Activated naive CD8-positive, alpha-beta T cell (primary cell): ENCODE measurements at regions not wholly inside any gene's neighbourhood (a gene's known extent, or its start where the extent isn't known, plus 50 kb on each side); places are given as distances from the start of the nearest gene placed in this dataset.

Experiments used
- H3K27ac Mint-ChIP-seq: one replicate; pipeline ENCODE4 v1.8.0; 2021; ENCODE audit warnings: mixed read lengths
- H3K27me3 Mint-ChIP-seq: one replicate; pipeline ENCODE4 v1.8.0; 2021; ENCODE audit warnings: mixed read lengths
- H3K36me3 Mint-ChIP-seq: one replicate; pipeline ENCODE4 v1.8.0; 2021; ENCODE audit warnings: mixed read lengths
- H3K4me1 Mint-ChIP-seq: one replicate; pipeline ENCODE4 v1.8.0; 2021; ENCODE audit warnings: low read depth, mixed read lengths
- H3K4me3 Mint-ChIP-seq: one replicate; pipeline ENCODE4 v1.8.0; 2021; ENCODE audit warnings: mild to moderate bottlenecking, mixed read lengths
- H3K9me3 Mint-ChIP-seq: one replicate; pipeline ENCODE4 v1.8.0; 2021; ENCODE audit warnings: low read depth, mixed read lengths

DNA sequence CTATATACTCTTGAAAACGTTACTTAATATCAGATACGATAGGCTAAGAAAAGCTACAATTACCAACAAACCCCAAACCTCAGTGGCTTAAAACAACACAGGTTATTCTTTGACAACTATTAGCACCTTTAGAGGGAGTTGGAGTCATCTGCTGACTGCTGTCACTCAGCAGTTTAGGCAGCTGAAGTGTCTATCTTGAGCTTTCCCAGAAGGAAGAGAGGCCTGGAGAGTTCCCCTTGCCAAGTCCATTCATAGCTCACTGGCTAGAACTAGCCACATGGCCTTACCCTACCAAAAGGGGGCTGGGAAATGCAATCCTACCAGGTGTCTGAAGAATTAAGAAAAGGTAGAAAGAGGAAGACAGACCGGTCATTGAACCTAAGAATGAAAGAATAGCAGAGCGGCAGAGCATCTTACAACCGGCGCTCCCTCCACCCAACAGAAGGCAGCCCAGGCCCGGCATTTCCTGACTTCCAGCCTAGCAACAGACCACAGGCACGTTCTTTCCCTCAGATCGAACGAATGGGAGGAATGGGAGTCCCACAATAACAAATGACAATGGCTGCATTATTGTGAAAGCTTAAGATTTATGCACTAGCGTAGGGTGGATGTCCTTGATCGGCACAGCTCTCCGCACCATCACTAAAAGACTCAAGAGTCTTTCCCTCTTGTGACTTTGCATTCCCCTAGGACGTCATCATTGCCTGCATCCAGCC lies 211.2 kb upstream of the CTAGE1 start:
- Mint-ChIP-seq H3K27me3 (peaks cover 2% of the 10 kb centered on the region), H3K36me3 (no peaks in the 10 kb centered on the region), H3K27ac (no peak overlapping the region), H3K4me3 (no peak overlapping the region), H3K4me1 (no peaks in the 10 kb centered on the region), H3K9me3 (no peaks in the 10 kb centered on the region)

- H3K27ac Mint-ChIP-seq = no peak overlapping the region
- no peak overlapping the region for H3K4me3 Mint-ChIP-seq
- no peaks in the 10 kb centered on the region for H3K4me1 Mint-ChIP-seq
- H3K36me3 Mint-ChIP-seq = peaks cover under 1% of the 10 kb centered on the region
- peaks cover 3% of the 10 kb centered on the region for H3K27me3 Mint-ChIP-seq
- peaks cover 7% of the 10 kb centered on the region for H3K9me3 Mint-ChIP-seq
Measured at GRCh38 chr18:22630980-22631379, 213.3 kb upstream of the CTAGE1 start.

DNA sequence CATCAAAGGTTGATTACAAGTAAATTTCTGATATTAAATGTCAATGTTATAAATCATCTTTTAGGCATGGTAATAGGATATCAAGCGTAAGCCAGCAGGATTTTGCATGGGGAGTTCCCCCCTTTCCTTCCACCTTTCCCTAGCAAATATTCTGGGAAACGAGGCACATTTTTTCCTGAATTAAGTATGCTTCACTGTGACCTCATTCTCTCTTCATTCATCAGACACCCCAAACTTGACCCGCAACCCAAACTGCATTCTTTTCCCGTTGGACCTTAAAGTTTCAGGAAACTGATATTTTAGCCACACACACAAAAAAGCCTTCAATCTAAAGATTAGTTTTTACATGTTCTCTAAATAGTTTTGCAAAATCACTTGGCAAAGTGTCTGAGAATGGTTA lies 214.5 kb upstream of the CTAGE1 start:
- H3K27ac Mint-ChIP-seq = no peak overlapping the region

DNA sequence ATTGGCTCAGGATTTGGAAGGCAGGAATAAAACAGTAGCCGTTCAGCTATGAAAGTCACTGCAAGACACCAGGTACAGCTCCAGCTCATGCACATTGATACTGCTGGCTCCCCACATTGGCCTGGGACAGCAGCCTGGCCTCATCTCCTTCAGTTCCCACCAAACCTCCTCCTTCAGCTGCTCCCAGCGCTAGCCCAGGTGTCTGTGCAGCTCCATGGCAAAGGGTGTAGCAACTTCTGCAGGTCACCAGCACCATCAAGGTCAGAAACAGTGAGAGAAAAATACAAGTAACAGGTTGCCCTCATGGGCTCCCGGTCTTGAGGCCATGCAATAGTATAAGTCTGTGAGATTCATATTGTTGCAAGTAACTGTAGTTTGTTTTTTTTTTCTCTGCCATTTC lies 216.7 kb upstream of the CTAGE1 start:
- H3K4me3 Mint-ChIP-seq = no peak overlapping the region
- peaks cover 5% of the 10 kb centered on the region for H3K36me3 Mint-ChIP-seq
- H3K27me3 Mint-ChIP-seq = peaks cover 6% of the 10 kb centered on the region
- no peak overlapping the region for H3K27ac Mint-ChIP-seq
- peaks cover 14% of the 10 kb centered on the region for H3K9me3 Mint-ChIP-seq
- no peaks in the 10 kb centered on the region for H3K4me1 Mint-ChIP-seq

More for the DNA sequence above, 214.5 kb upstream of the CTAGE1 start:
- H3K36me3 Mint-ChIP-seq = peaks cover 2% of the 10 kb centered on the region
- H3K4me3 Mint-ChIP-seq = no peak overlapping the region
- peaks cover 4% of the 10 kb centered on the region for H3K27me3 Mint-ChIP-seq
- peaks cover 10% of the 10 kb centered on the region for H3K9me3 Mint-ChIP-seq
- H3K4me1 Mint-ChIP-seq = no peaks in the 10 kb centered on the region

- Mint-ChIP-seq H3K4me3 (no peak overlapping the region), H3K27ac (no peak overlapping the region), H3K36me3 (peaks cover 5% of the 10 kb centered on the region), H3K9me3 (peaks cover 14% of the 10 kb centered on the region), H3K4me1 (no peaks in the 10 kb centered on the region), H3K27me3 (peaks cover 6% of the 10 kb centered on the region)
Measured at GRCh38 chr18:22637787-22638186, 220.1 kb upstream of the CTAGE1 start.

DNA sequence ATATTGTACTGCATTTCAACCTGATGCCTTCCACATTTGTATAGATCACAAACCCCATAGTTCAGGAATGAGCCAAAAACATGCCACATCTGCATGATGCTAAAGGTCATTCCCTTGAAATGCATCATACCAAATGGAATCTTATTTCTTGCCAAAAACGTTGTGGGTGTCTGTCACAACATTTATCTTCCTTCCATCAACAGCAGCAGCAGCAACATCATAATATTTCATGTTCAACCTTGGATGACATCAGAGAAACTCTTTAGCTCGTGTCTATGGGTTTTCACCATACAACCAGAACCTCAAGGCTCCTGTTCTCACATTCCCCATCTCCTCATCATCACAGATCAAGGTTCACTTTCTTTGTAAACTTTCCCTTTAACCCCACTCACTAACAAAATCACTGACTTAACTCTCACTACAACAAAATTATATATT lies 221.3 kb upstream of the CTAGE1 start:
- Mint-ChIP-seq H3K4me1 (no peaks in the 10 kb centered on the region), H3K27me3 (peaks cover 4% of the 10 kb centered on the region), H3K4me3 (no peak overlapping the region), H3K36me3 (peaks cover 5% of the 10 kb centered on the region), H3K27ac (no peak overlapping the region), H3K9me3 (peaks cover 14% of the 10 kb centered on the region)

GRCh38 chr18:22639561-22639960 lies 221.8 kb upstream of the CTAGE1 start:
- Mint-ChIP-seq H3K27ac (no peak overlapping the region), H3K36me3 (peaks cover 5% of the 10 kb centered on the region), H3K9me3 (peaks cover 14% of the 10 kb centered on the region), H3K27me3 (peaks cover 4% of the 10 kb centered on the region), H3K4me3 (no peak overlapping the region), H3K4me1 (no peaks in the 10 kb centered on the region)

GRCh38 chr18:22640281-22640842 lies 222.6 kb upstream of the CTAGE1 start:
- Mint-ChIP-seq H3K36me3 (peaks cover 5% of the 10 kb centered on the region), H3K9me3 (peaks cover 11% of the 10 kb centered on the region), H3K27me3 (peaks cover 4% of the 10 kb centered on the region), H3K27ac (no peak overlapping the region), H3K4me3 (no peak overlapping the region), H3K4me1 (no peaks in the 10 kb centered on the region)

DNA sequence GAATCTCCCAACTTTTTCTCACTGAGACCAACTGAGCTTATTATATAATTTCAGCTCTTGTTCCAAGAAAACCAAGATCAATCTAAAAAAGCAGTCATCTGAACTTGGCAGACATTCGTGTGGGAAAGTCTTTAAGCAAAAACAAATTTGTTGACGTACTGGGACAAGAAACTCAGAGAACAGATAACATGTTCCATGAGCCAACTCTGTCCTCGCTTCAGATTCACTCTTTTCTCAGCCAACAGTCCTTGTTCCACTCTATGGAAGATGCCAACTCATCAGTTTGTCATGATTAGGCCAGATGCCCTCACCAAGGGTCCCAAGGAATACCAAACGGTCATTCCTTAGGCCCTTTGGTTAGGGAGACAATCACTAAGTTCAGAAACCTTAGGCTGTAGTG lies 224.2 kb upstream of the CTAGE1 start:
- no peak overlapping the region for H3K4me3 Mint-ChIP-seq

GRCh38 chr18:22643731-22644130 lies 226.0 kb upstream of the CTAGE1 start:
- Mint-ChIP-seq H3K4me3 (no peak overlapping the region), H3K9me3 (no peaks in the 10 kb centered on the region), H3K27ac (no peak overlapping the region), H3K27me3 (no peaks in the 10 kb centered on the region), H3K36me3 (no peaks in the 10 kb centered on the region), H3K4me1 (no peaks in the 10 kb centered on the region)

More for the DNA sequence above, 224.2 kb upstream of the CTAGE1 start:
- Mint-ChIP-seq H3K36me3 (peaks cover 3% of the 10 kb centered on the region), H3K27ac (no peak overlapping the region), H3K27me3 (peaks cover 2% of the 10 kb centered on the region), H3K9me3 (peaks cover 4% of the 10 kb centered on the region), H3K4me1 (no peaks in the 10 kb centered on the region)

GRCh38 chr18:22650247-22650646 lies 232.5 kb upstream of the CTAGE1 start:
- Mint-ChIP-seq H3K4me3 (no peak overlapping the region), H3K36me3 (peaks cover 2% of the 10 kb centered on the region), H3K9me3 (peaks cover 18% of the 10 kb centered on the region), H3K27ac (no peak overlapping the region), H3K4me1 (no peaks in the 10 kb centered on the region), H3K27me3 (peaks cover 3% of the 10 kb centered on the region)

DNA sequence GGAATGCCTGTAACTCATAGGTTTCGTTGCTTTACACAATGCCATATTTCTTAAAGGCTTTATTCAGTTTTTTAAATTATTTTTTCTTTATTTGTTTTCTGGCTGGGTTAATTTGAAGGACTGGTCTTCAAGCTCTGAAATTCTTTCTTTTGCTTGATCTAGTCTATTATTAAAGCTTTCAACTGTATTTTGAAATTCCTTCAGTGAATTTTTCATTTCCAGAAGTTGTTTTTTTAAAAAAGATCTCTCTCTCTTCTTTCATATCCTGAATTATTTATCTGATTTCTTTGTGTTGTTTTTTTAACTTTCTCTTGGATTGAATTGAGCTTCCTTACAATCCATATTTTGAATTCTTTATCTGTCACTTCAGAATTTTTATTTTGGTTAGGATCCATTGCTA lies 239.9 kb upstream of the CTAGE1 start:
- Mint-ChIP-seq H3K9me3 (peaks cover 32% of the 10 kb centered on the region), H3K27ac (no peak overlapping the region), H3K27me3 (peaks cover 10% of the 10 kb centered on the region)

DNA sequence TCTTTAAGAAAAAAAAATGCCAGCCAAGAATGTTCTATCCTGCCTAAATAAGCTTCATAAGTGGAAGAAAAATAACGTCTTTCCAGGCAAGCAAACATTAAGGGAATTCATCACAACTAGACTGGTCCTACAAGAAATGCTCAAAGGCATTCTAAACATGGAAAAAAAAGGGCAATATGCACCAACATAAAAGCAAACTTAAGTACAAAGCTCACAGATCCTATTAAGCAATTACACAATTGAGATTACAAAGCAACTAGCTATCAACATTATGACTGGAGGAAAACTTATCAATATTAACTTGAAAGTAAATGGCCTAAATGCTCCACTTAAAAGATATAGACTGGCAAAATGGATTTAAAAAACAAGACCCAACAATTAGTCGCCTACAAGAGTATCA lies 240.6 kb upstream of the CTAGE1 start:
- H3K4me1 Mint-ChIP-seq = no peaks in the 10 kb centered on the region
- peaks cover 10% of the 10 kb centered on the region for H3K27me3 Mint-ChIP-seq
- no peak overlapping the region for H3K27ac Mint-ChIP-seq
- peaks cover 26% of the 10 kb centered on the region for H3K9me3 Mint-ChIP-seq
- H3K36me3 Mint-ChIP-seq = peaks cover 4% of the 10 kb centered on the region
- H3K4me3 Mint-ChIP-seq = no peak overlapping the region

More for the DNA sequence above, 239.9 kb upstream of the CTAGE1 start:
- H3K36me3 Mint-ChIP-seq = peaks cover 4% of the 10 kb centered on the region
- no peaks in the 10 kb centered on the region for H3K4me1 Mint-ChIP-seq
- H3K4me3 Mint-ChIP-seq = no peak overlapping the region

- Mint-ChIP-seq H3K27me3 (peaks cover 2% of the 10 kb centered on the region), H3K36me3 (no peaks in the 10 kb centered on the region), H3K4me3 (no peak overlapping the region), H3K27ac (no peak overlapping the region), H3K4me1 (no peaks in the 10 kb centered on the region), H3K9me3 (peaks cover 18% of the 10 kb centered on the region)
Measured at GRCh38 chr18:22663378-22663777, 245.7 kb upstream of the CTAGE1 start.

- no peaks in the 10 kb centered on the region for H3K4me1 Mint-ChIP-seq
- no peak overlapping the region for H3K27ac Mint-ChIP-seq
- H3K4me3 Mint-ChIP-seq = no peak overlapping the region
- H3K36me3 Mint-ChIP-seq = no peaks in the 10 kb centered on the region
- H3K9me3 Mint-ChIP-seq = peaks cover 13% of the 10 kb centered on the region
- H3K27me3 Mint-ChIP-seq = peaks cover 5% of the 10 kb centered on the region
Measured at GRCh38 chr18:22666411-22666940, 248.8 kb upstream of the CTAGE1 start.
